Lung (tissue), 11 donors: ENCODE measurements at regions not wholly inside any gene's neighbourhood (a gene's known extent, or its start where the extent isn't known, plus 50 kb on each side); places are given as distances from the start of the nearest gene placed in this dataset.
"Not testable (repeated sequence)": the region's sequence is repeated elsewhere in the genome, so short reads cannot be mapped to it uniquely, and the experiment has no call there.

Experiments
- ATAC-seq: fragments of 200-7000 bp; cut with Tn5 transposase; one replicate; pipeline ENCODE4 v1.9.1; 2020; ENCODE audit warnings: moderate number of reproducible peaks; ENCODE audit not compliant: insufficient read depth, low FRiP score
- DNase-seq, 3 donors: peaks; one replicate each; pipeline ENCODE4 v3.0.0-alpha.2; 2013 to 2017
- H3K27ac ChIP-seq, 2 donors: one replicate each; pipeline ENCODE4 v1.5.1; 2013; ENCODE audit warnings: mild to moderate bottlenecking in 2 of 2, moderate library complexity in 2 of 2, control low read depth in 1 of 2, inconsistent platforms in 1 of 2, low read depth in 1 of 2, low read length in 1 of 2
- H3K27me3 ChIP-seq, 3 donors: one replicate each; pipeline ENCODE4 v1.5.1; 2013; ENCODE audit warnings: low read length in 2 of 3; ENCODE audit not compliant: control insufficient read depth in 3 of 3, insufficient read depth in 3 of 3
- H3K36me3 ChIP-seq, 4 donors: one replicate each; pipeline ENCODE4 v1.5.1; 2013; ENCODE audit warnings: low read length in 4 of 4, mild to moderate bottlenecking in 1 of 4, moderate library complexity in 1 of 4; ENCODE audit not compliant: control insufficient read depth in 4 of 4, insufficient read depth in 4 of 4
- H3K4me1 ChIP-seq, 5 donors: one replicate each; pipeline ENCODE4 v1.5.1; 2013; ENCODE audit warnings: low read length in 5 of 5, mild to moderate bottlenecking in 2 of 5, moderate library complexity in 1 of 5; ENCODE audit not compliant: control insufficient read depth in 5 of 5, insufficient read depth in 5 of 5
- H3K4me3 ChIP-seq: one replicate; pipeline ENCODE4 v1.5.1; 2013; ENCODE audit warnings: mild to moderate bottlenecking, control low read depth, moderate library complexity
- H3K9ac ChIP-seq, 2 donors: one replicate each; pipeline ENCODE4 v1.5.1; 2013; ENCODE audit warnings: low read length in 2 of 2, control low read depth in 1 of 2; ENCODE audit not compliant: insufficient read depth in 1 of 2
- H3K9me3 ChIP-seq, 4 donors: one replicate each; pipeline ENCODE4 v1.5.1; 2013; ENCODE audit warnings: low read length in 3 of 4, mild to moderate bottlenecking in 1 of 4, moderate library complexity in 1 of 4; ENCODE audit not compliant: control insufficient read depth in 4 of 4, insufficient read depth in 3 of 4
- WGBS, 2 donors: extraction: QIAGEN DNeasy Blood & Tissue Kit; methylation state at CpG; one replicate each; pipeline ENCODE4 v1.1.7; 2013; 5-methylcytosine and 5-hydroxymethylcytosine counted together
- TF ChIP-seq, protein P1 (sequence below): IDR thresholded peaks from 2 replicates; pipeline ENCODE4 v1.5.1; 2012; ENCODE audit warnings: mild to moderate bottlenecking; ENCODE audit errors: control extremely low read depth, extremely low read depth
- donor health status: control.
- donor health status: control.
- donor health status: Bipolar disorder and iron deficiency.
- donor health status: healthy.
- donor health status: DM: yes; HTN: yes; CAD: no.

DNA sequence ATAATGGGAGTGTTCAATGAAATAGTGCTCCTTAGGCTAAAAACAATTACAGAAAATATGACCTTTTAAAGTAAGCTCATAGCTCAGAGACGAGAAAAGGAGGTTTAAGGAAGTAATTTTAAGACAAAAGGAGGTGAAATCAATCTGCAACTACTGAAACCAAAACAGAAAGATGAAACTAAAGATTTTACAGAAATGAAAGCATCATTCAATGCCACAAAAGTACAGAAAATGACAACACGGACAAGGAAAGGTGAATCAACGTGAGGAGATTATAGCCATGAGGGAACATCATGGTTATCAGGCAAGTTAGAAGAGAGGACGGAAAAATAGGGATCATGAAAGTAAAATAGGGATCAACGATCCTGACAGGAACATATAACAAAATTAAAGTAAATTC lies 745.2 kb downstream of the PCDH17 start:
- Histone ChIP-seq H3K9me3 (no peaks in the 10 kb centered on the region), H3K9ac (no peak overlapping the region), H3K36me3 (no peaks in the 10 kb centered on the region), H3K27ac (no peak overlapping the region), H3K4me1 (no peaks in the 10 kb centered on the region), H3K27me3 (no peaks in the 10 kb centered on the region), H3K4me3 (no peak overlapping the region)
- ATAC-seq = no peak
- 81 to 86% methylated on average over 5 of the region's 5 CpGs for WGBS, 2 donors
- TF ChIP-seq, protein P1, sequence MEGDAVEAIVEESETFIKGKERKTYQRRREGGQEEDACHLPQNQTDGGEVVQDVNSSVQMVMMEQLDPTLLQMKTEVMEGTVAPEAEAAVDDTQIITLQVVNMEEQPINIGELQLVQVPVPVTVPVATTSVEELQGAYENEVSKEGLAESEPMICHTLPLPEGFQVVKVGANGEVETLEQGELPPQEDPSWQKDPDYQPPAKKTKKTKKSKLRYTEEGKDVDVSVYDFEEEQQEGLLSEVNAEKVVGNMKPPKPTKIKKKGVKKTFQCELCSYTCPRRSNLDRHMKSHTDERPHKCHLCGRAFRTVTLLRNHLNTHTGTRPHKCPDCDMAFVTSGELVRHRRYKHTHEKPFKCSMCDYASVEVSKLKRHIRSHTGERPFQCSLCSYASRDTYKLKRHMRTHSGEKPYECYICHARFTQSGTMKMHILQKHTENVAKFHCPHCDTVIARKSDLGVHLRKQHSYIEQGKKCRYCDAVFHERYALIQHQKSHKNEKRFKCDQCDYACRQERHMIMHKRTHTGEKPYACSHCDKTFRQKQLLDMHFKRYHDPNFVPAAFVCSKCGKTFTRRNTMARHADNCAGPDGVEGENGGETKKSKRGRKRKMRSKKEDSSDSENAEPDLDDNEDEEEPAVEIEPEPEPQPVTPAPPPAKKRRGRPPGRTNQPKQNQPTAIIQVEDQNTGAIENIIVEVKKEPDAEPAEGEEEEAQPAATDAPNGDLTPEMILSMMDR = no peak
- no peak for DNase-seq

DNA sequence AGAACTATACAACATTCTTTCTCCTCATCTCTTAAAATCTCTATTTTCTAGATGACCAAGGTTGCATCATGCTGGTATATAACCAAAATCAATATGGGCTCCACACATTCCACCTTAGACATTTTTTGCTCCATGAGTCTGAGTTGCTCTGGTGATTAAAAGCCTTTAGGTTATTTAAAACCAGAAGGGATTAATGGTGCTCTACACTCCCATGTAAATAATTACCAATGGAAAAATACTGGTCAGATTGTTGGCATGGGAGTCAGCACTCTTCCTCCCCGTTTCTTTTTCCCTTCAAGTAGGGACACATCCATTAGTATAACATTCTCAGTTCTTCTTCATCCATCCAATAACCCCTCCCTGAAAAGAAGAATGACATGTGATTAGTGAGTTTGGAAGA lies 747.7 kb downstream of the PCDH17 start:
- no peak for ATAC-seq
- H3K9ac ChIP-seq = no peak overlapping the region
- WGBS, 2 donors = 71 to 84% methylated on average over 1 of the region's 1 CpG
- no peak overlapping the region for H3K4me3 ChIP-seq
- TF ChIP-seq, protein P1 = no peak
- no peaks in the 10 kb centered on the region for H3K27me3 ChIP-seq
- H3K36me3 ChIP-seq = no peaks in the 10 kb centered on the region
- no peaks in the 10 kb centered on the region for H3K4me1 ChIP-seq
- H3K27ac ChIP-seq = no peak overlapping the region
- DNase-seq = no peak
- no peaks in the 10 kb centered on the region for H3K9me3 ChIP-seq

DNA sequence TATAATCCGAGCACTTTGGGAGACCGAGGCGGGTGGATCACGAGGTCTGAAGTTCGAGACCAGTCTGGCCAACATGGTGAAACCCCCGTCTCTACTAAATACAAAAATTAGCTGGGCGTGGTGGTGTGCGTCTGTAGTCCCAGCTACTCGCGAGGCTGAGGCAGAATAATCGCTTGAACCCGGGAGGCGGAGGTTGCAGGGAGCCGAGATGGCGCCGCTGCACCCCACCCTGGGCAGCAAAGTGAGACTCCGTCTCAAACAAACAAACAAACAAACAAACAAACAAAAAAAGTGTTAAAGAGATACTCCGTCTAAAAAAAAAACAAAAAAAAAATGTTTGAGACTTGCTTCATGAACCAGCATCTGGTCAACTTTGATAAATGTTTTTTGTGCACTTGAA lies 753.8 kb downstream of the PCDH17 start:
- not testable (repeated sequence) for ATAC-seq, H3K27ac ChIP-seq

DNA sequence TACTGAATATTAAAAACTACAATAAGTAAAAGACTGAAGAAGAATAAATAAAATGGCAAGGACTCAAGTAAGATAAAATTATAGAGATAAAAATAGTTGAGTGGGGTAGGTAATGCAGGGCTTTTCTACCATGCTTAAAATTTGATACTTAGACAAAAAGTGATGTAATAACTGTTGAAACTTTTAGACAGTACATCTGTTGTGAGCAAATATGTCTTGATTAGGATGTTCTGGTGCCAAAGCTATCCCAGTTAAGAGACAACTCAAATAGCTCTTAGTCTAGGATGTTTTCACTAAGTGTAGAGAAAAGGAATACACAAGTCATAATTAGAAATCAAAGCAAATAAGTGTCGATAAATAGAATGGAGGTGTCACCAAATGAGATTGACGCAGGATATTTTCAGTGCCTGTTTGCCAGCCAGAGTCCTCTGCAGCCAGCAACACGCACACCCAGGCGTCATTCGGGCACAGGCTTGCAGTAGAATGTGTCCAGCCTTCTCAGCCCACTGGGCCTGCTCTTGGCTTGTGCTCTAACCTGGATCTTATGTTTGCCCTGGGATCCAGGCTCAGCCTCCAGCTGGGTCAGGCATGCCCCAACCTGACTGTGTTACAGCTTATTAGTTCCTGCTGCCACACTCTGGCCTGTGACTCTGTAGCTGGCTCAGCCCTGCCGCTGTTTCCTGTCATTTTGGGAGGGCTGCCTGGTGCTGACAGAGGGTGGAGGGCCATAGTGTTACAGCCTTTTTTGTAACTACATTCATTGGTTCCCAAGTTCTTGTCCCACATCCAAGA lies 766.2 kb downstream of the PCDH17 start:
- Histone ChIP-seq H3K4me1 (no peaks in the 10 kb centered on the region), H3K9me3 (peaks cover 0 to 3% (median 0%) of the 10 kb centered on the region in 4 donors), H3K27me3 (no peaks in the 10 kb centered on the region), H3K9ac (no peak overlapping the region), H3K27ac (no peak overlapping the region), H3K4me3 (no peak overlapping the region), H3K36me3 (no peaks in the 10 kb centered on the region)
- TF ChIP-seq, protein P1 = no peak
- DNase-seq (no peak), ATAC-seq (no peak)
- 94 to 95% methylated on average over 6 of the region's 6 CpGs for WGBS, 2 donors

More for the DNA sequence above, 753.8 kb downstream of the PCDH17 start:
- H3K9me3 ChIP-seq, H3K9ac ChIP-seq, H3K36me3 ChIP-seq, H3K4me3 ChIP-seq, DNase-seq, H3K27me3 ChIP-seq, H3K4me1 ChIP-seq: not testable (repeated sequence)
- 95 to 96% methylated on average over 18 of the region's 18 CpGs for WGBS, 2 donors
